ENCODE measurements at regions not wholly inside any gene's neighbourhood (a gene's known extent, or its start where the extent isn't known, plus 50 kb on each side); places are given as distances from the start of the nearest gene placed in this dataset.

DNA sequence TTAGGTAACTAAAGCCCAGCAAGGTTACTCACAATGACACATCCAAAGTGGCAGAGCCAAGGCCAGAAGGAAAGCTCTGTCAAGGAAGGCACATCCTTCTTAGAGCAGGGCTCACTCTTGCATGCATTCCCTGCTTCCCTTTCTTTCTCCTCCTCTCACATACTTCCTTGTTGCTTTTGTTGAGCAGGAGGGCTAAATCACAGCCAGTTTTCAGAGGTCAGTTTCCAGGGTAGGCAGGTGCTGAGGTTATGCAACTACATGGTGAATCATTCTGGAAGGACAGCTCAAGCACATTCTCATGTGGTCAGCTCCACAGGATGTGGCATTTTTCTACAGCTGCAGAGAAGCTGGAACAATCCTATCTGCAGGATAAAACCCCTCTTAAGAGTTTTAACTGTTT is 275.6 kb downstream of the ZNF621 start:
- peak; percentile 41 for ATAC-seq
- no peak for DNase-seq (ENCODE audit: low spot score)

DNA sequence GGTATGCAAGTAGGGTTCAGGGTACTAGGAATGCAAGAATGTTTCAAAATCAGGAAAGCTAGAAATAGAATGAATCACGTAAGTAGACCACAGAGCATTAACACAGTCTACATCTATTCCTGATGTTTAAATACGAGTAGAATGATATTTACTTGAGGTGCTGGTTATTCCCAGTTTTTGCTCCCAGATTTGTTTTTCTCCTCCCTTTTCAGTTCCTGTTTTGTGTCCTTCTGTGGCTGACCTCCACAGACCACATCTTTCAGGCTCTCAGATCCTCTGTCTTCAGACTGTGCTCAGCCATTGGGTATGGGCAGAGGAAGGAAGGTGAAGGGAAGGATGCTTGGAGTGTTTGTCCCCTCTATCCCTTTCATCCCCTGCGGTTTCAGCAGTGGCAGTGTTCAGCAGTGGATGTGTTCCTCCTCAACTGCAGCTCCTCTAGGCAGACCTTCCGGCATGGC is 276.6 kb downstream of the ZNF621 start:
- ATAC-seq: no peak
- no peak for DNase-seq (ENCODE audit: low spot score)

GRCh38 chr3:40803311-40803710 is 278.6 kb downstream of the ZNF621 start:
- DNase-seq (ENCODE audit: low spot score): no peak
- no peak for ATAC-seq

DNA sequence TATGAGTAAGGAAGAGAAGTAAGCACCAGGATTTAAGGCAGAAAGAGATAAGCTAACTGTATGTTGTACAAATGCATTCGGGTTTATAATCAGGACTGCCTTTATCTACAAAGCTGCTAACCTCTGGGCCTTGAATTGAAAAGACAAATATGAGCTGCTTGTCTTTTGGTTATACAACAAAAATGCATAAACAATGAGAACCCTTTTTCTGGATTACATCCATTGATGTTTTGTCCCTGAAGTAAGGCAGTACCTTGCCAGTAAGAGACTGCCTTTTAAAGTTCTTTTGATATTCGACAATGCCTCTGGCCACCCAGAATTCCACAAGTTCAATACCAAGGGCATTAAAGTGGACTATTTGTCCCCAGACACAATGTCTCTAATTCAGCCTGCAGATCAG is 280.7 kb downstream of the ZNF621 start:
- DNase-seq (ENCODE audit: low spot score) (no peak), ATAC-seq (no peak)

DNA sequence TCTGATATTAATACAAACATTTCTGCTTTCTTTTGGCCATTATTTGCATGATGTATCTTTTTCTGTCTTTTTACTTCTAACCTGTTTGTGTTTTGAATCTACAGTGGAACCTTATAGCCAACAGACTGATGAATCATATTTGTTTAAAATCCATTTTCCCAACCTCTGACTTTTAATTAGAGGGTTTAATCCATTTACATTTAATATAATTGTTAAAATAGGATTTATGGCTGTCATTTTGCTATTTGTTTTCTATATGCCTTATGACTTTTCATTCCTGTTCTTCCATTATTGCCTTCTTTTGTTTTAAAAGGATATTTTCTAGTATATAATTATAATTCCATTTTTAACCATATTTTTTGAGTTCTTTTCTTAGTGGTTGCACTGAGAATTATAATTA is 286.1 kb downstream of the ZNF621 start:
- DNase-seq (ENCODE audit: low spot score) (no peak), ATAC-seq (no peak)

- DNase-seq (ENCODE audit: low spot score): no peak
- ATAC-seq: no peak
Measured at GRCh38 chr3:40817017-40817416, 292.3 kb downstream of the ZNF621 start.

DNA sequence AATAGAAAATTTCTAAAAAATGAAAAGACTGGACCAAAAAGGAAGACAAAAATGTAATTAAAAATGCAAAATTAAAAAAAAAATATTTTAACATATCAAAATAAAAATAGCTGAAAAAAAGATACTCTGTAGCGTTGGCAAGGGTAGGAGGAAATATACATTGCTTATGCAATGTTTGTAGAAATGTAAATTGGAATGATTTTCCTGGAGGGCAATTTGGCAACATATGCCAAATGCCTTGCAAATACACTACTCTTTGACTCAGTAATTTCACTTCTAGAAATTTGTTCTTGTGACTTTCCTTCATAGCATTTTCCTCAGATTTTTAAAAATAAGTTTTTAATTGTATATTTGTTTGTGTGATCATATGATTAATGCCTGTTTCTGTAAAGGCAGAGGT is 296.6 kb downstream of the ZNF621 start:
- DNase-seq (ENCODE audit: low spot score) (no peak), ATAC-seq (no peak)

DNA sequence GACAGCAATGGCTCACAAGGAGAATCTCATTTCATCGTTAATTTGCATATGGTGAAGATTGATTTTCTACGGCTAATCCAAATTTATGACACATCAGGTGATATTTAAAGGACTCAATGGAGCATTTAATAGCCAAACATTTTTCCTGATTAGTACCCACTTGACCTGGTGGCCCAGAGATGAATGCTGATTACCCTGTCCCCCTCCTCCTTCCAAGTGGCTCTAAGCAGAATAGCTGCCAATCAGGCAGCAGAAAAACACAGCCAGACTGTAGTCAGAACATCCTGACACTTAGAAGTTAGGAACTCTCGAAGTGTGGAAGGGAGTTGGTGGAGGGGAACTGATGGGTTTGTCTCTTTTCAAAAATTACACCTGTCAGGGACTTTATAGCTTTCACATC is 302.5 kb downstream of the ZNF621 start:
- no peak for ATAC-seq
- DNase-seq (ENCODE audit: low spot score): no peak

DNA sequence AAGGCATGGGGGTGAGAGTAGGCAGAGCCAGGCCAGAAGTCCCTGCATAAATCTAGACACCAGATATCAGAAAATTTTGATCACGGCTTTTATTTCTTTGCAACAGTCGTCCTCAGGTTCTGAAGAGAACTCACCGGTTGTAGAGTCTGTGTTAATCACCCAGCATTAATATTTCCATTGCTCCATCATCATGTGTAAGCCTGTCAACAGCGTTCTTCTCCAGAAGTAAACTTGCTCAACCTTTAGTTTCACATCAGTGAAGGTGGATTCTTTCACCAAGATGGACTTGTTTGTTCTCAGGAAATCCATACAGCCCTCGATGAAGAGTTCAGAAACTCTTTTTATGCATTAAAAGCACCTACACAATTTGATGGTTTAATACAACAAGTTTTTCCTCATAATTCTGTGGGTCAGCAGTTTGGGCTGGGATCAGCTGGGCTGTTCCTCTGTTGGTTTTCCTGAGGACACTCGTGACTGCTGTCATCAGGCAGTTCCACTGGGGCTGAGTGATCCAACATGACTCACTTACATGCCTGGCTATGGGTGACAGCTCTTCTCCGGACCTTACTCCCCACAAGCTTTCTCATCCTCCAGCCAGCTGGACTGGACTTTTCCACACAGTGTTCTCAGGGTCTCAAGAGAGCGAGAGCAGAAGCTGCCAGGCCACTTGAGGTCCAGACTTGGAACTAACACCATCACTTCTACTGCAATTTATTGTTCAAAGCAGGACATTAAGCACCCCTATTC is 303.4 kb downstream of the ZNF621 start:
- no peak for DNase-seq (ENCODE audit: low spot score)

DNA sequence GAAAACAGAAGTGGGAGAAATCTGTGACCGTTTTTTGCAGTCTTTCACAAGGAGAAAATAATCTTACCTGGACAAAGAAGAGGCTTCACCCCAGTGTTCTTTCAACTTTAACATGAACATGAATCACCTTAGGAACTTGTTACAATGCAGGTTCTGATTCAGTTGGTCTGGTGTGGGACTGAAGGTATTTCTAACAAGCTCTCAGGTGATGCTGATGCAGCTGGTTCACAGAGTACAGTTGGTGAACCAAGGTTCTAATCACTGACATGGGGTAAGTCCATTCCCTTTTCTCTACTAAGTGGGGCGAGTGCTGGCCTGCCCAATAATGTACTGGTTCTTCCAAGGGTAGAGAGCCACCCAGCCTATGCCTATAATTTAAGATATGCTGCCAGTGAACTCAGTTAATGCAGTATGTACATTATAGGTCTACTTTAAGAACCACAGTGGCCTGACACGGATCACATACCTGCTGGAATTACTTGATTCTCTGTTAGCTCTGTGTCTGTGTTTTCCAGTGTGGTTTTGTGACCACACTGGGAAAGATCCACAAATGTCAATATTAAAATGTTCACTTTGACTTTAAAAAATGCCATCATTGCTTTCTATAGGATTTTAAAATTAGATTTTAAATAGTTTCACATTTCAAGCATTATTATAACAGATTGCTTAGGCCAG is 304.1 kb downstream of the ZNF621 start:
- ATAC-seq (no peak), DNase-seq (ENCODE audit: low spot score) (no peak)

More for the DNA sequence above, 303.4 kb downstream of the ZNF621 start:
- peak; percentile 20 for ATAC-seq

- DNase-seq (ENCODE audit: low spot score) (no peak), ATAC-seq (peak; percentile 19)
Measured at GRCh38 chr3:40829876-40830275, 305.1 kb downstream of the ZNF621 start.

GRCh38 chr3:40837300-40837699 is 312.5 kb downstream of the ZNF621 start:
- ATAC-seq: no peak
- no peak for DNase-seq (ENCODE audit: low spot score)

DNA sequence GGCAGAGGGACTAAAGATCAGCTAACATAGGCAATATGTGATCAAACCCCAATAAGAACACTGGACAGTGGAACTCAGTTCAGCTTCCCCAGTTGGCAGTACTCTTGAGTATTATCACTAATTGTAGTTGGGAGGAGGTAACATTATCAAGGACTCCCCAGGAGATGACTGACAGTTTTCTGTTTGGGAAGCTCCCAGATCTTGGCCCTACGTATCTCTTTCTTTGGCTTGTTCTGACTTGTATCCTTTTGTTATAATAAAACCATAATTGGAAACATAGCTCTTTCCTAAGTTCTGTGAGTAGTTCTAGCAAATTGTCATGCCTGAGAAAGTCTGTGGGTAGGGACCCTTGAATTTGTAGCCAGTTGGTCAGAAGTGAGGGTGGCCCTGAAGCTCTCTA is 316.4 kb downstream of the ZNF621 start:
- DNase-seq (ENCODE audit: low spot score): no peak
- ATAC-seq: no peak

DNA sequence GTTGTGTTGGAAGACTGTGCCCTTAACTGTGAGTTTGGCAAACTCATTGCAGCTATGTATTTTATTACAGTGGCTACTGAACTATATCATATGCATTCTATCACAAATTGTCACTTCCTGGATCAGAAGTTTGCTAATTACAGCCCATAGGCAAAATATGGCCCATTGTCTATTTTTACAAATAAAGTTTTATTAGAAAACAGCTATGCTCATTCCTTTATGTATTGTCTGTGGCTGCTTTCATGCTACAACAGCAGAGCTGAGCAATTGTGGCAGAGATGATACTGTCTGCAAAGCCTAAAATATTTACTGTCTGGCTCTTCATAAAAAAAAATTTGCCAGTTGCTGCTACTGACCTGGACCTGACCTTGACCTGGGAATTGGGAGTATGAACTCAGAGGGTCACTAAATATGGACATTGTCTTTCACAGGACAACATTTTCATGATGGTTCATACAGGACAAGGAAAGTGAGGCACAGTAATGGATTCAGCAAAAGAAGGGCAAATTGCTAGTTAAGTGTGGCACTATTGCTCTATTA is 316.9 kb downstream of the ZNF621 start:
- DNase-seq (ENCODE audit: low spot score) (no peak), ATAC-seq (no peak)

- no peak for DNase-seq (ENCODE audit: low spot score)
- ATAC-seq: no peak
Measured at GRCh38 chr3:40842714-40843113, 318.0 kb downstream of the ZNF621 start.

GRCh38 chr3:40843208-40843624 is 318.5 kb downstream of the ZNF621 start:
- ATAC-seq (no peak), DNase-seq (ENCODE audit: low spot score) (no peak)

DNA sequence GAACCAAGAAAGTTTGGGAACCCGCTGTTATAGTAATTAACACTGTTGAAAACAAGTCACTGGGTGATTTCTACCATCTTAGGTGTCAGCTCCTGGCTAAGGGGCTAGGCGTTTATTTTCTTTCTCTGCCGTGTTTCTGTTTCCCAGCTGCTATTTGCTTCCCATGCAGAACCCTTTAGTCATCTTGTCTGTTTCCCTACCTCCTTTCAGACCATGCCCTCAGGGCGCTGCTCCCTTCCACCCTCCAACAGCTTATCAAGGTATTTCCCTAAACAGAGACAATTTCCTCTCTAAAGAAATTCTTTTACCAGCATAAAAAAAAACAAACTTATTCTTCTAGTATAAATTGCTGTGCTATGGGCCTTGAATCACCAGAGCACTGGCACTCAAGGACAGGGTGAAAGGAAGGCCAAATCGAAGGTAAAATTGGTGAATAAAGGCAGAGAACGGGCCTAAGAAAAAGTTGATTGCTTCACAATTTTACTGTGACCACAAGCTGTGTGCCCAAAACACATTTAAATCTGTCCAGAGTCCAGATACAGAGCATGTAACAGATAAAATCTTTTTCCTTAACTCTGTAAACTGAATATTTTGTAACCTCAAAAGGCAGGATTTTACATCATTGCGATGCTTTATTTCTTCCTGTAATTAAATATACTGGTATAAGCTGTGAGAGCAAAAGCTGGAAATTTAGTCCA is 319.2 kb downstream of the ZNF621 start:
- DNase-seq (ENCODE audit: low spot score) (no peak), ATAC-seq (no peak)

DNA sequence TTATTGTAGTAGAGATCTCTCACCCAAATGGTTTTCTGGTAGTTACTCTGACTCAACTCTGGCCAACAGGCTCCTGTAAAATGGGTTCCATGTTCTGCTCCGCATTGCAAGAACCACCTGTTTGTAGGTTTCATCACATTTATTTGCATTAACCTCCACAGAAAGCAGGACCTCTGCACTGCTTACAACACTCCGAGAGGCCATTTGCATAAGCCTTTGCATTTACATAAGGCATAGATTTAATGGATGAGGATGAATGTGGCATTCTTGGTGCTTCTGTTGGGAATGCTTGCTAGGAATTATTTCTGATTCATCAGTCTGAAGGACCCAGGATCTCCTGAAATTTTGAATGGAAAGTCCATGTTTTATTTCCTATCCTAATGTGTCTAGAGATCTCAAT is 320.1 kb downstream of the ZNF621 start:
- ATAC-seq (no peak), DNase-seq (ENCODE audit: low spot score) (no peak)

- ATAC-seq: no peak
- no peak for DNase-seq (ENCODE audit: low spot score)
Measured at GRCh38 chr3:40845447-40845846, 320.7 kb downstream of the ZNF621 start.

GRCh38 chr3:40845916-40846315 is 321.2 kb downstream of the ZNF621 start:
- DNase-seq (ENCODE audit: low spot score): no peak
- ATAC-seq: no peak

GRCh38 chr3:40846451-40846850 is 321.7 kb downstream of the ZNF621 start:
- ATAC-seq: no peak
- no peak for DNase-seq (ENCODE audit: low spot score)

GRCh38 chr3:40847551-40847992 is 322.8 kb downstream of the ZNF621 start:
- peak; percentile 39 for ATAC-seq
- no peak for DNase-seq (ENCODE audit: low spot score)
